H9 (cell line): ENCODE measurements at regions not wholly inside any gene's neighbourhood (a gene's known extent, or its start where the extent isn't known, plus 50 kb on each side); places are given as distances from the start of the nearest gene placed in this dataset.

Experiments
- DNase-seq: peaks from one replicate; pipeline ENCODE4 v3.0.0-alpha.2; 2017
- H2AFZ ChIP-seq: one replicate; pipeline ENCODE4 v1.6.1; 2013; ENCODE audit warnings: mild to moderate bottlenecking, low read length, control low read depth, moderate library complexity
- H2AK5ac ChIP-seq: 2 replicates; pipeline ENCODE4 v1.6.1; 2013; ENCODE audit warnings: low read length, control low read depth, mixed read lengths; ENCODE audit not compliant: insufficient read length
- H2BK120ac ChIP-seq: one replicate; pipeline ENCODE4 v1.6.1; 2013; ENCODE audit warnings: low read depth, mild to moderate bottlenecking, low read length, control low read depth, inconsistent platforms; ENCODE audit not compliant: poor library complexity, severe bottlenecking
- H2BK12ac ChIP-seq: 2 replicates; pipeline ENCODE4 v1.6.1; 2013; ENCODE audit warnings: low read length, control low read depth, mixed read lengths, low read depth; ENCODE audit not compliant: insufficient read length
- H2BK15ac ChIP-seq: 2 replicates; pipeline ENCODE4 v1.6.1; 2013; ENCODE audit warnings: low read depth, low read length, control low read depth
- H2BK20ac ChIP-seq: one replicate; pipeline ENCODE4 v1.6.1; 2013; ENCODE audit warnings: low read depth, mild to moderate bottlenecking, low read length, control low read depth, inconsistent platforms; ENCODE audit not compliant: poor library complexity, severe bottlenecking
- H2BK5ac ChIP-seq: 2 replicates; pipeline ENCODE4 v1.6.1; 2013; ENCODE audit warnings: low read length, control low read depth, mixed read lengths; ENCODE audit not compliant: insufficient read length
- H3K14ac ChIP-seq: 2 replicates; pipeline ENCODE4 v1.6.1; 2013; ENCODE audit warnings: low read length, control low read depth; ENCODE audit not compliant: insufficient read depth
- H3K18ac ChIP-seq: 2 replicates; pipeline ENCODE4 v1.6.1; 2013; ENCODE audit warnings: low read depth, mild to moderate bottlenecking, mixed read lengths, low read length, control low read depth; ENCODE audit not compliant: insufficient read length
- H3K23ac ChIP-seq: 2 replicates; pipeline ENCODE4 v1.6.1; 2013; ENCODE audit warnings: low read length, control low read depth, mixed read lengths, low read depth; ENCODE audit not compliant: insufficient read length
- H3K23me2 ChIP-seq: 2 replicates; pipeline ENCODE4 v1.6.1; 2013; ENCODE audit warnings: low read depth, mild to moderate bottlenecking, mixed read lengths, low read length, control low read depth; ENCODE audit not compliant: insufficient read length, poor library complexity, severe bottlenecking
- H3K27ac ChIP-seq: 2 replicates; pipeline ENCODE4 v1.5.1; 2013; ENCODE audit warnings: low read length, control low read depth, mixed read lengths, low read depth; ENCODE audit not compliant: insufficient read length
- H3K27me3 ChIP-seq: 2 replicates; pipeline ENCODE4 v1.6.1; 2013; ENCODE audit warnings: low read length, control low read depth, inconsistent platforms; ENCODE audit not compliant: insufficient read depth
- H3K4ac ChIP-seq: 2 replicates; pipeline ENCODE4 v1.6.1; 2013; ENCODE audit warnings: low read depth, mild to moderate bottlenecking, control low read depth, inconsistent platforms, low read length, moderate library complexity
- H3K4me1 ChIP-seq: 2 replicates; pipeline ENCODE4 v1.6.1; 2013; ENCODE audit warnings: low read length, control low read depth, inconsistent platforms; ENCODE audit not compliant: insufficient read depth
- H3K4me2 ChIP-seq: 2 replicates; pipeline ENCODE4 v1.6.1; 2013; ENCODE audit warnings: low read length, control low read depth, mixed read lengths; ENCODE audit not compliant: insufficient read length, insufficient read depth
- H3K56ac ChIP-seq: 2 replicates; pipeline ENCODE4 v1.6.1; 2013; ENCODE audit warnings: low read depth, mild to moderate bottlenecking, mixed read lengths, low read length, control low read depth; ENCODE audit not compliant: insufficient read length
- H3K79me1 ChIP-seq: 2 replicates; pipeline ENCODE4 v1.6.1; 2013; ENCODE audit warnings: low read depth, mild to moderate bottlenecking, moderate library complexity, low read length, control low read depth, inconsistent platforms; ENCODE audit not compliant: insufficient read depth, poor library complexity, severe bottlenecking
- H3K79me2 ChIP-seq: 2 replicates; pipeline ENCODE4 v1.6.1; 2013; ENCODE audit warnings: low read length, control low read depth, inconsistent platforms; ENCODE audit not compliant: insufficient read depth
- H3K9ac ChIP-seq: 2 replicates; pipeline ENCODE4 v1.6.1; 2013; ENCODE audit warnings: low read length, control low read depth, mixed read lengths; ENCODE audit not compliant: insufficient read length; ENCODE audit errors: extremely low read depth
- H3K9me3 ChIP-seq: one replicate; pipeline ENCODE4 v1.6.1; 2013; ENCODE audit warnings: low read depth, low read length, inconsistent platforms; ENCODE audit not compliant: control insufficient read depth
- H3T11ph ChIP-seq: one replicate; pipeline ENCODE4 v1.6.1; 2013; ENCODE audit warnings: mild to moderate bottlenecking, low read length, control low read depth, inconsistent platforms
- H4K20me1 ChIP-seq: one replicate; pipeline ENCODE4 v1.6.1; 2013; ENCODE audit not compliant: control insufficient read depth, insufficient read length, insufficient read depth
- H4K5ac ChIP-seq: 2 replicates; pipeline ENCODE4 v1.6.1; 2013; ENCODE audit warnings: low read depth, mild to moderate bottlenecking, mixed read lengths, low read length, control low read depth; ENCODE audit not compliant: insufficient read length
- H4K8ac ChIP-seq: replicated peaks from 2 replicates; pipeline ENCODE4 v1.6.1; 2013; ENCODE audit warnings: low read length, control low read depth, mixed read lengths, low read depth; ENCODE audit not compliant: insufficient read length
- H4K91ac ChIP-seq: 2 replicates; pipeline ENCODE4 v1.6.1; 2013; ENCODE audit warnings: low read depth, mild to moderate bottlenecking, moderate library complexity, mixed read lengths, low read length, control low read depth; ENCODE audit not compliant: insufficient read length
- H3K27ac Mint-ChIP-seq, 3 experiments: 2 replicates in 2 of 3; 3 replicates in 1 of 3; pipeline ENCODE4 v1.8.0; 2020 to 2021; ENCODE audit warnings: mixed read lengths in 3 of 3, mild to moderate bottlenecking in 1 of 3, moderate library complexity in 1 of 3
- H3K27me3 Mint-ChIP-seq: 2 replicates; pipeline ENCODE4 v1.8.0; 2021; ENCODE audit warnings: low read depth, mild to moderate bottlenecking, moderate library complexity, mixed read lengths
- H3K36me3 Mint-ChIP-seq, 3 experiments: 2 replicates in 2 of 3; 3 replicates in 1 of 3; pipeline ENCODE4 v1.8.0; 2020 to 2021; ENCODE audit warnings: low read depth in 3 of 3, mixed read lengths in 3 of 3; ENCODE audit not compliant: insufficient read depth in 1 of 3
- H3K4me1 Mint-ChIP-seq, 2 experiments: 2 replicates each; pipeline ENCODE4 v1.8.0; 2020; ENCODE audit warnings: mixed read lengths in 2 of 2
- H3K4me3 Mint-ChIP-seq, 2 experiments: 2 replicates in 1 of 2; 3 replicates in 1 of 2; pipeline ENCODE4 v1.8.0; 2020 to 2021; ENCODE audit warnings: mild to moderate bottlenecking in 2 of 2, mixed read lengths in 2 of 2, moderate library complexity in 1 of 2
- H3K9me3 Mint-ChIP-seq, 2 experiments: 2 replicates in 1 of 2; 3 replicates in 1 of 2; pipeline ENCODE4 v1.8.0; 2020; ENCODE audit warnings: mild to moderate bottlenecking in 2 of 2, mixed read lengths in 2 of 2, moderate library complexity in 1 of 2
- WGBS: extraction: QIAGEN DNeasy Blood & Tissue Kit; methylation state at CpG from one replicate; pipeline ENCODE4 v1.1.7; 2013; ENCODE audit warnings: missing lambda C conversion rate, low lambda C conversion rate, mixed read lengths; ENCODE audit not compliant: insufficient read length; ENCODE audit errors: extremely low coverage; 5-methylcytosine and 5-hydroxymethylcytosine counted together
- TF ChIP-seq, protein P1 (sequence below): fragments of 200-600 bp; sonication (generic); conservative IDR thresholded peaks from 3 replicates; pipeline ENCODE4 v1.8.0; 2021; ENCODE audit warnings: antibody characterized with exemption, mild to moderate bottlenecking

DNA sequence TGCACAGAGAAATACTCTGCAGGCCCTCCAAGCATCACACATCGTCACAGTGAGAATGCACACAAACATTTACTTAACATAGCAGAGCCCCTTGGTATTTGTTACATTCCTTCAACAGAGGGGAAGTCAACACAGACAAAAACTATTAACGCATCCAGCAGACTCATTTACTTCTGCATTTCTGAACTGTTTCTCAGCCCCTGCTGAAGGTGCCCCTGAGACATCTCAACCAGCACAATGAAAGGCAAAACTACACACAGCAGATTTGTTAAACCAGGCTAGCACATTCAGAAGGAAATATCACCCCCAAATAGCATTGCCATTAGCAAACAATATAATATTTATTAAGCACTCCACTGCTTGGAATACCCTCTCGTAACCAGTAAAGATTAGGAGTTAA lies 367.0 kb downstream of the RAB28 start:
- H3T11ph ChIP-seq, result no peak overlapping the region
- no peak for DNase-seq

More for the DNA sequence above, 367.0 kb downstream of the RAB28 start:
- Histone ChIP-seq H3K9me3 (no peaks in the 10 kb centered on the region), H2BK12ac (no peak overlapping the region), H3K79me2 (no peaks in the 10 kb centered on the region), H4K8ac (no peak overlapping the region), H3K79me1 (no peaks in the 10 kb centered on the region), H2BK5ac (no peak overlapping the region), H3K4me1 (no peaks in the 10 kb centered on the region), H3K4ac (no peak overlapping the region), H3K14ac (no peak overlapping the region), H3K23ac (no peak overlapping the region), H3K4me2 (no peak overlapping the region), H2BK15ac (no peak overlapping the region), H3K27ac (no peak overlapping the region), H3K27me3 (no peaks in the 10 kb centered on the region), H2AFZ (no peak overlapping the region), H2AK5ac (no peak overlapping the region), H4K91ac (no peak overlapping the region), H2BK20ac (no peak overlapping the region), H4K20me1 (no peaks in the 10 kb centered on the region), H3K56ac (no peak overlapping the region), H3K23me2 (no peaks in the 10 kb centered on the region), H4K5ac (no peak overlapping the region), H2BK120ac (no peak overlapping the region), H3K18ac (no peak overlapping the region), H3K9ac (no peak overlapping the region)
- peak overlapping the region in 1 of 3 experiments; percentile 29; a peak in 1 of 7 replicates for H3K27ac Mint-ChIP-seq
- no peaks in the 10 kb centered on the region; the same call in 1 of the 2 replicates for H3K27me3 Mint-ChIP-seq
- TF ChIP-seq, protein P1, sequence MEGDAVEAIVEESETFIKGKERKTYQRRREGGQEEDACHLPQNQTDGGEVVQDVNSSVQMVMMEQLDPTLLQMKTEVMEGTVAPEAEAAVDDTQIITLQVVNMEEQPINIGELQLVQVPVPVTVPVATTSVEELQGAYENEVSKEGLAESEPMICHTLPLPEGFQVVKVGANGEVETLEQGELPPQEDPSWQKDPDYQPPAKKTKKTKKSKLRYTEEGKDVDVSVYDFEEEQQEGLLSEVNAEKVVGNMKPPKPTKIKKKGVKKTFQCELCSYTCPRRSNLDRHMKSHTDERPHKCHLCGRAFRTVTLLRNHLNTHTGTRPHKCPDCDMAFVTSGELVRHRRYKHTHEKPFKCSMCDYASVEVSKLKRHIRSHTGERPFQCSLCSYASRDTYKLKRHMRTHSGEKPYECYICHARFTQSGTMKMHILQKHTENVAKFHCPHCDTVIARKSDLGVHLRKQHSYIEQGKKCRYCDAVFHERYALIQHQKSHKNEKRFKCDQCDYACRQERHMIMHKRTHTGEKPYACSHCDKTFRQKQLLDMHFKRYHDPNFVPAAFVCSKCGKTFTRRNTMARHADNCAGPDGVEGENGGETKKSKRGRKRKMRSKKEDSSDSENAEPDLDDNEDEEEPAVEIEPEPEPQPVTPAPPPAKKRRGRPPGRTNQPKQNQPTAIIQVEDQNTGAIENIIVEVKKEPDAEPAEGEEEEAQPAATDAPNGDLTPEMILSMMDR, result no peak
- H3K4me1 Mint-ChIP-seq, result no peaks in the 10 kb centered on the region
- H3K4me3 Mint-ChIP-seq, result no peak overlapping the region
- no peaks in the 10 kb centered on the region; a peak in 2 of 5 replicates for H3K9me3 Mint-ChIP-seq
- WGBS, result no CpG with 5 or more reads among the region's 3 CpGs
- no peaks in the 10 kb centered on the region; a peak in 1 of 7 replicates for H3K36me3 Mint-ChIP-seq
